ENCODE measurements at regions not wholly inside any gene's neighbourhood (a gene's known extent, or its start where the extent isn't known, plus 50 kb on each side); places are given as distances from the start of the nearest gene placed in this dataset.
A peak's percentile ranks its signal among the peaks of the same experiment; 100 is the strongest.

GRCh38 chr4:123102897-123103471 is 180.6 kb upstream of the NUDT6 start:
- TF ChIP-seq TAF1 (IDR thresholded peaks at IDR 0.05; ENCODE audit: low read depth) (no peak), RAD21 (IDR thresholded peaks at IDR 0.05; ENCODE audit: low read depth) (peak; percentile 71)

GRCh38 chr4:123104310-123105025 is 182.1 kb upstream of the NUDT6 start:
- TF ChIP-seq CREB1 (IDR thresholded peaks at IDR 0.05; ENCODE audit: low read depth): no peak
- no peak for TF ChIP-seq MAX (IDR thresholded peaks at IDR 0.05)
- no peak for TF ChIP-seq TAF1 (IDR thresholded peaks at IDR 0.05; ENCODE audit: low read depth)
- no peak for TF ChIP-seq EGR1 (IDR thresholded peaks at IDR 0.05)
- TF ChIP-seq USF1 (IDR thresholded peaks at IDR 0.05): no peak
- no peak for TF ChIP-seq TCF12 (IDR thresholded peaks at IDR 0.05; ENCODE audit: low read depth)

- TF ChIP-seq TAF1 (IDR thresholded peaks at IDR 0.05; ENCODE audit: low read depth) (no peak), EGR1 (IDR thresholded peaks at IDR 0.05) (no peak), FOXM1 (IDR thresholded peaks at IDR 0.05; ENCODE audit: borderline replicate concordance, low read depth) (no peak)
These were observed 182.6 kb upstream of the NUDT6 start for GRCh38 chr4:123105026-123105420.

- no peak for TF ChIP-seq TAF1 (IDR thresholded peaks at IDR 0.05; ENCODE audit: low read depth)
These were observed 184.3 kb upstream of the NUDT6 start for GRCh38 chr4:123106747-123107146.

- no peak for TF ChIP-seq NFIC (IDR thresholded peaks at IDR 0.05)
- TF ChIP-seq ZBTB7A (IDR thresholded peaks at IDR 0.05; ENCODE audit: low read depth): no peak
- no peak for TF ChIP-seq TCF12 (IDR thresholded peaks at IDR 0.05; ENCODE audit: low read depth)
- TF ChIP-seq YY1 (IDR thresholded peaks at IDR 0.05; ENCODE audit: low read depth): no peak
- TF ChIP-seq TEAD4 (IDR thresholded peaks at IDR 0.05): no peak
- no peak for TF ChIP-seq FOXM1 (IDR thresholded peaks at IDR 0.05; ENCODE audit: borderline replicate concordance, low read depth)
- TF ChIP-seq USF1 (IDR thresholded peaks at IDR 0.05): no peak
- no peak for TF ChIP-seq CREB1 (IDR thresholded peaks at IDR 0.05; ENCODE audit: low read depth)
- TF ChIP-seq REST (IDR thresholded peaks at IDR 0.05; ENCODE audit: low read depth): no peak
These were observed 185.3 kb upstream of the NUDT6 start for GRCh38 chr4:123107444-123108252.

- TF ChIP-seq USF1 (IDR thresholded peaks at IDR 0.05) (no peak), CREB1 (IDR thresholded peaks at IDR 0.05; ENCODE audit: low read depth) (no peak), REST (IDR thresholded peaks at IDR 0.05; ENCODE audit: low read depth) (no peak), RAD21 (IDR thresholded peaks at IDR 0.05; ENCODE audit: low read depth) (no peak), FOXM1 (IDR thresholded peaks at IDR 0.05; ENCODE audit: borderline replicate concordance, low read depth) (no peak), EGR1 (IDR thresholded peaks at IDR 0.05) (no peak), MAX (IDR thresholded peaks at IDR 0.05) (no peak), TEAD4 (IDR thresholded peaks at IDR 0.05) (no peak), TAF1 (IDR thresholded peaks at IDR 0.05; ENCODE audit: low read depth) (no peak)
These were observed 186.7 kb upstream of the NUDT6 start for GRCh38 chr4:123109139-123109538.
